HUDEP-2 (cell line): ENCODE measurements at regions not wholly inside any gene's neighbourhood (a gene's known extent, or its start where the extent isn't known, plus 50 kb on each side); places are given as distances from the start of the nearest gene placed in this dataset.
A peak's percentile ranks its signal among the peaks of the same experiment; 100 is the strongest.

Experiments
- DNase-seq, 76 experiments: peaks; one replicate each; lab custom pipeline; 2025; ENCODE audit not compliant: unreplicated experiment in 76 of 76; lab: John Stamatoyannopoulos, UW

- DNase-seq, result no peak
These were observed 106.0 kb upstream of the CCDC196 start for GRCh38 chr14:66380143-66380542.

- no peak for DNase-seq
These were observed 104.4 kb upstream of the CCDC196 start for GRCh38 chr14:66381755-66382154.

- no peak for DNase-seq
These were observed 102.9 kb upstream of the CCDC196 start for GRCh38 chr14:66383257-66383656.

- DNase-seq, result no peak
These were observed 102.4 kb upstream of the CCDC196 start for GRCh38 chr14:66383771-66384170.

- no peak for DNase-seq
These were observed 97.7 kb upstream of the CCDC196 start for GRCh38 chr14:66388516-66388915.

- DNase-seq, result no peak
These were observed 96.7 kb upstream of the CCDC196 start for GRCh38 chr14:66389481-66389880.

- peak in 2 of 76 experiments; percentile 1 to 9 for DNase-seq
These were observed 90.9 kb upstream of the CCDC196 start for GRCh38 chr14:66395300-66395699.

- DNase-seq, result no peak
These were observed 90.0 kb upstream of the CCDC196 start for GRCh38 chr14:66396164-66396563.

GRCh38 chr14:66398437-66398836, 87.7 kb upstream of the CCDC196 start:
- no peak for DNase-seq

GRCh38 chr14:66401449-66402095, 84.6 kb upstream of the CCDC196 start:
- peak in 1 of 76 experiments; percentile 5 for DNase-seq

GRCh38 chr14:66403183-66403582, 83.0 kb upstream of the CCDC196 start:
- peak in 9 of 76 experiments; percentile 3 to 24 (median 15) for DNase-seq

GRCh38 chr14:66404051-66404545, 82.1 kb upstream of the CCDC196 start:
- no peak for DNase-seq

GRCh38 chr14:66405158-66405557, 81.0 kb upstream of the CCDC196 start:
- DNase-seq, result peak in 15 of 76 experiments; percentile 0 to 74 (median 48)

- DNase-seq, result no peak
These were observed 72.3 kb upstream of the CCDC196 start for GRCh38 chr14:66413901-66414300.

GRCh38 chr14:66414511-66414910, 71.7 kb upstream of the CCDC196 start:
- no peak for DNase-seq

- no peak for DNase-seq
These were observed 65.7 kb upstream of the CCDC196 start for GRCh38 chr14:66420251-66421006.

- DNase-seq, result no peak
These were observed 63.9 kb upstream of the CCDC196 start for GRCh38 chr14:66421990-66422946.

- DNase-seq, result no peak
These were observed 60.8 kb upstream of the CCDC196 start for GRCh38 chr14:66425402-66425801.

- no peak for DNase-seq
These were observed 59.7 kb upstream of the CCDC196 start for GRCh38 chr14:66426451-66426850.

GRCh38 chr14:66432334-66432733, 53.8 kb upstream of the CCDC196 start:
- no peak for DNase-seq

GRCh38 chr14:66434464-66434863, 51.7 kb upstream of the CCDC196 start:
- DNase-seq, result no peak
